Erythroblast (primary cell): ENCODE measurements at regions not wholly inside any gene's neighbourhood (a gene's known extent, or its start where the extent isn't known, plus 50 kb on each side); places are given as distances from the start of the nearest gene placed in this dataset.

ENCODE experiments used
- GATA1 ChIP-seq: IDR thresholded peaks from 2 replicates; pipeline ENCODE4 v1.6.1; 2011; ENCODE audit warnings: low read depth, mild to moderate bottlenecking, control low read depth, low read length, moderate library complexity
- POLR2A ChIP-seq: IDR thresholded peaks from 2 replicates; pipeline ENCODE4 v1.6.1; 2011; ENCODE audit warnings: mild to moderate bottlenecking, low read length

- TF ChIP-seq POLR2A (no peak), GATA1 (no peak)
Observed at GRCh38 chr1:203992440-203992839, 80.5 kb upstream of the SOX13 start.
